ENCODE measurements at regions not wholly inside any gene's neighbourhood (a gene's known extent, or its start where the extent isn't known, plus 50 kb on each side); places are given as distances from the start of the nearest gene placed in this dataset.

GRCh38 chr2:166614503-166614902 is 120.5 kb upstream of the SCN7A start:
- no peak for TF ChIP-seq CTCF (IDR thresholded peaks at IDR 0.05)
- no peak for TF ChIP-seq POLR2A (IDR thresholded peaks at IDR 0.05)
